HG03457 (cell line): ENCODE measurements at regions not wholly inside any gene's neighbourhood (a gene's known extent, or its start where the extent isn't known, plus 50 kb on each side); places are given as distances from the start of the nearest gene placed in this dataset.

Experiments
- ATAC-seq: cut with Tn5 transposase; IDR thresholded peaks from one replicate; pipeline ENCODE4 v1.9.1; 2021; ENCODE audit warnings: moderate number of reproducible peaks; ENCODE audit not compliant: unreplicated experiment

GRCh38 chr1:212189352-212189738 is 95.9 kb upstream of the PPP2R5A start:
- ATAC-seq: no peak

GRCh38 chr1:212190169-212190568 is 95.0 kb upstream of the PPP2R5A start:
- no peak for ATAC-seq

GRCh38 chr1:212192261-212192998 is 92.8 kb upstream of the PPP2R5A start:
- ATAC-seq: no peak

- ATAC-seq: no peak
Measured at GRCh38 chr1:212196355-212196754, 88.9 kb upstream of the PPP2R5A start.

GRCh38 chr1:212201461-212201860 is 83.7 kb upstream of the PPP2R5A start:
- ATAC-seq: no peak

GRCh38 chr1:212203630-212204029 is 81.6 kb upstream of the PPP2R5A start:
- no peak for ATAC-seq

- no peak for ATAC-seq
Measured at GRCh38 chr1:212205006-212205405, 80.2 kb upstream of the PPP2R5A start.

- no peak for ATAC-seq
Measured at GRCh38 chr1:212205843-212206242, 79.4 kb upstream of the PPP2R5A start.

- ATAC-seq: no peak
Measured at GRCh38 chr1:212207118-212207517, 78.1 kb upstream of the PPP2R5A start.

GRCh38 chr1:212207822-212208520 is 77.2 kb upstream of the PPP2R5A start:
- ATAC-seq: no peak

GRCh38 chr1:212208978-212209644 is 76.1 kb upstream of the PPP2R5A start:
- ATAC-seq: no peak

GRCh38 chr1:212211371-212211770 is 73.8 kb upstream of the PPP2R5A start:
- no peak for ATAC-seq

- ATAC-seq: no peak
Measured at GRCh38 chr1:212212343-212212742, 72.9 kb upstream of the PPP2R5A start.

GRCh38 chr1:212212906-212213305 is 72.3 kb upstream of the PPP2R5A start:
- ATAC-seq: no peak

GRCh38 chr1:212213784-212214183 is 71.4 kb upstream of the PPP2R5A start:
- ATAC-seq: no peak

GRCh38 chr1:212214325-212214724 is 70.9 kb upstream of the PPP2R5A start:
- ATAC-seq: no peak

- ATAC-seq: no peak
Measured at GRCh38 chr1:212215910-212216309, 69.3 kb upstream of the PPP2R5A start.

GRCh38 chr1:212217633-212218032 is 67.6 kb upstream of the PPP2R5A start:
- no peak for ATAC-seq

GRCh38 chr1:212218065-212218464 is 67.1 kb upstream of the PPP2R5A start:
- ATAC-seq: no peak

GRCh38 chr1:212218911-212219310 is 66.3 kb upstream of the PPP2R5A start:
- peak; percentile 79 for ATAC-seq

- no peak for ATAC-seq
Measured at GRCh38 chr1:212219679-212220463, 65.3 kb upstream of the PPP2R5A start.
